ENCODE measurements at regions not wholly inside any gene's neighbourhood (a gene's known extent, or its start where the extent isn't known, plus 50 kb on each side); places are given as distances from the start of the nearest gene placed in this dataset.

DNA sequence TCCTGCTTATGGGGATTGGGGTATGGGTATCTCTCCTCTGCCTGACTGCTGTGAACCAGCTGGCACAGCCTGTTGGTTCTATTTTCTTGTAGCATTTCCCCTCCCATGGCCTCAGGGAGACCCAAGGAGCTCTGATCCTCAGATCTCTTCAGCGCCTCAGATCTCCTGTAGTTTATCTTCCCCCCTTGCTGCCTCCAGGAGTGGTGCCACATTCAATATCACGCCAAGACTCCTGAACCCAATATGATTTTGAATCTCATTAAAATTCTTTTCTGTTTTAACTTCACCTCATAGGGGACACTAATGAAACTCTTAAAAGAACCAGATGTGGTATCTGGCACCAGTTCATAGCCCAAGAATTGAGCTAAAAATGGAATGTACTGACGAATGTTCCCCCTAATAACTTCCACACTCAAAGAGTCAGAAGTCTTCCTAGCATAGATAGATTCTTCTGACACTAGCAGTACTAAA is 59.6 kb upstream of the LIFR start:
- no peaks in the 10 kb centered on the region; the same call in 1 of the 2 replicates for H3K27me3 Mint-ChIP-seq (ENCODE audit: low read depth)
- no peak overlapping the region for H2BK120ac ChIP-seq (ENCODE audit: low read depth, low read length, poor library complexity, severe bottlenecking)
- H3K79me1 ChIP-seq (ENCODE audit: insufficient read depth, low read depth, low read length, poor library complexity, severe bottlenecking), result no peaks in the 10 kb centered on the region
- no peak overlapping the region for H3T11ph ChIP-seq (ENCODE audit: low read length)
- H2AK5ac ChIP-seq (ENCODE audit: insufficient read length, low read length), result no peak overlapping the region
- no peaks in the 10 kb centered on the region; the same call in 1 of the 2 replicates for H3K4me1 ChIP-seq (ENCODE audit: insufficient read depth, low read length)
- H2AFZ ChIP-seq (ENCODE audit: low read length), result no peak overlapping the region
- no peak overlapping the region for H3K9ac ChIP-seq (ENCODE audit: extremely low read depth, insufficient read length, low read length)
- H3K4me1 Mint-ChIP-seq, result peaks cover 10 to 13% of the 10 kb centered on the region in 2 experiments
- H4K8ac ChIP-seq (replicated peaks; ENCODE audit: insufficient read length, low read depth, low read length), result no peak overlapping the region
- no peaks in the 10 kb centered on the region for H4K20me1 ChIP-seq (ENCODE audit: control insufficient read depth, insufficient read depth, insufficient read length)
- no peak overlapping the region for H2BK20ac ChIP-seq (ENCODE audit: low read depth, low read length, poor library complexity, severe bottlenecking)
- no peak overlapping the region for H3K27ac Mint-ChIP-seq
- H3K9me3 ChIP-seq (ENCODE audit: control insufficient read depth, low read depth, low read length), result no peaks in the 10 kb centered on the region
- H3K27me3 ChIP-seq (ENCODE audit: insufficient read depth, low read length), result no peaks in the 10 kb centered on the region
- DNase-seq, result no peak
- no peak overlapping the region for H3K14ac ChIP-seq (ENCODE audit: insufficient read depth, low read length)
- H3K9me3 Mint-ChIP-seq, result peaks cover 4 to 14% of the 10 kb centered on the region in 2 experiments; a peak in 4 of 5 replicates
- H4K91ac ChIP-seq (ENCODE audit: insufficient read length, low read depth, low read length), result no peak overlapping the region
- no peak overlapping the region for H2BK15ac ChIP-seq (ENCODE audit: low read depth, low read length)
- WGBS (ENCODE audit: extremely low coverage, insufficient read length, low lambda C conversion rate), result no CpG with 5 or more reads among the region's 3 CpGs
- H3K4ac ChIP-seq (ENCODE audit: low read depth, low read length), result no peak overlapping the region
- no peak overlapping the region for H3K18ac ChIP-seq (ENCODE audit: insufficient read length, low read depth, low read length)
- H2BK5ac ChIP-seq (ENCODE audit: insufficient read length, low read length), result no peak overlapping the region
- no peak overlapping the region for H3K4me3 Mint-ChIP-seq
- no peaks in the 10 kb centered on the region for H3K23me2 ChIP-seq (ENCODE audit: insufficient read length, low read depth, low read length, poor library complexity, severe bottlenecking)
- no peak overlapping the region for H3K56ac ChIP-seq (ENCODE audit: insufficient read length, low read depth, low read length)
- H3K4me2 ChIP-seq (ENCODE audit: insufficient read depth, insufficient read length, low read length), result no peak overlapping the region
- H3K79me2 ChIP-seq (ENCODE audit: insufficient read depth, low read length), result no peaks in the 10 kb centered on the region
- H3K36me3 Mint-ChIP-seq (ENCODE audit: insufficient read depth in 1 of 3, low read depth in 3 of 3), result peaks cover 0 to 6% (median 0%) of the 10 kb centered on the region in 3 experiments; a peak in 2 of 7 replicates
- H3K27ac ChIP-seq (ENCODE audit: insufficient read length, low read depth, low read length), result no peak overlapping the region
- TF ChIP-seq CTCF (conservative IDR thresholded peaks at IDR 0.05), result no peak
- no peak overlapping the region for H3K23ac ChIP-seq (ENCODE audit: insufficient read length, low read depth, low read length)
- H2BK12ac ChIP-seq (ENCODE audit: insufficient read length, low read depth, low read length), result no peak overlapping the region
- no peak overlapping the region for H4K5ac ChIP-seq (ENCODE audit: insufficient read length, low read depth, low read length)

All from H9 (cell line).